Liver (tissue), 8 donors: ENCODE measurements at regions not wholly inside any gene's neighbourhood (a gene's known extent, or its start where the extent isn't known, plus 50 kb on each side); places are given as distances from the start of the nearest gene placed in this dataset.
A peak's percentile ranks its signal among the peaks of the same experiment; 100 is the strongest.

ENCODE experiments used
- DNase-seq: peaks from one replicate; pipeline ENCODE4 v3.0.0-alpha.2; 2017; ENCODE audit warnings: low spot score
- H3K27ac ChIP-seq, 2 donors: one replicate each; pipeline ENCODE4 v1.7.0; 2013; ENCODE audit warnings: inconsistent platforms in 2 of 2, low read length in 2 of 2, control low read depth in 1 of 2, low read depth in 1 of 2, mild to moderate bottlenecking in 1 of 2
- H3K27me3 ChIP-seq, 4 donors: one replicate each; pipeline versions ENCODE4 v1.6.1 to v1.7.0; 2013; ENCODE audit warnings: low read length in 3 of 4, inconsistent platforms in 1 of 4, mild to moderate bottlenecking in 1 of 4, moderate library complexity in 1 of 4; ENCODE audit not compliant: control insufficient read depth in 4 of 4, insufficient read depth in 4 of 4
- H3K36me3 ChIP-seq, 4 donors: one replicate each; pipeline versions ENCODE4 v1.6.1 to v1.7.0; 2013; ENCODE audit warnings: low read length in 3 of 4, mild to moderate bottlenecking in 3 of 4, low read depth in 1 of 4, moderate library complexity in 1 of 4; ENCODE audit not compliant: control insufficient read depth in 4 of 4, insufficient read depth in 3 of 4
- H3K4me1 ChIP-seq, 4 donors: one replicate each; pipeline versions ENCODE4 v1.6.1 to v1.7.0; 2013; ENCODE audit warnings: low read length in 3 of 4, mild to moderate bottlenecking in 3 of 4, moderate library complexity in 1 of 4; ENCODE audit not compliant: control insufficient read depth in 4 of 4, insufficient read depth in 4 of 4
- H3K4me3 ChIP-seq, 3 donors: one replicate each; pipeline versions ENCODE4 v1.6.1 to v1.7.0; 2013; ENCODE audit warnings: low read length in 3 of 3, control low read depth in 1 of 3, low read depth in 1 of 3, mild to moderate bottlenecking in 1 of 3
- H3K9ac ChIP-seq, 2 donors: one replicate each; pipeline ENCODE4 v1.7.0; 2013; ENCODE audit warnings: low read length in 2 of 2, mild to moderate bottlenecking in 2 of 2, moderate library complexity in 2 of 2, control low read depth in 1 of 2, low read depth in 1 of 2
- H3K9me3 ChIP-seq, 4 donors: one replicate each; pipeline versions ENCODE4 v1.6.1 to v1.7.0; 2013; ENCODE audit warnings: low read length in 3 of 4; ENCODE audit not compliant: control insufficient read depth in 4 of 4
- CTCF ChIP-seq: fragments of 150-350 bp; IDR thresholded peaks from 2 replicates; pipeline ENCODE4 v1.5.1; 2017; ENCODE audit warnings: improper control_type of control experiment, low read depth, low read length; ENCODE audit not compliant: missing input control
- HNF4A ChIP-seq, 2 donors: conservative IDR thresholded peaks; 2 replicates each; pipeline ENCODE4 v1.6.1; 2016; ENCODE audit warnings: antibody characterized with exemption in 2 of 2, mild to moderate bottlenecking in 2 of 2
- HNF4G ChIP-seq: IDR thresholded peaks from 2 replicates; pipeline ENCODE4 v1.6.1; 2016; ENCODE audit warnings: antibody characterized with exemption
- MAX ChIP-seq: IDR thresholded peaks from 2 replicates; pipeline ENCODE4 v1.6.1; 2016; ENCODE audit warnings: antibody characterized with exemption
- NR2F2 ChIP-seq: IDR thresholded peaks from 2 replicates; pipeline ENCODE4 v1.6.1; 2016; ENCODE audit warnings: antibody characterized with exemption
- REST ChIP-seq: IDR thresholded peaks from 2 replicates; pipeline ENCODE4 v1.6.1; 2016; ENCODE audit warnings: antibody characterized with exemption, mild to moderate bottlenecking
- RXRA ChIP-seq, 2 donors: IDR thresholded peaks; 2 replicates each; pipeline ENCODE4 v1.6.1; 2017 to 2018; ENCODE audit warnings: antibody characterized with exemption in 2 of 2, mild to moderate bottlenecking in 1 of 2
- SP1 ChIP-seq: IDR thresholded peaks from 2 replicates; pipeline ENCODE4 v1.6.1; 2018; ENCODE audit warnings: antibody characterized with exemption, mild to moderate bottlenecking
- ZBTB33 ChIP-seq: IDR thresholded peaks from 2 replicates; pipeline ENCODE4 v1.6.1; 2016; ENCODE audit warnings: antibody characterized with exemption
- WGBS: extraction: QIAGEN DNeasy Blood & Tissue Kit; methylation state at CpG from one replicate; pipeline ENCODE4 v1.1.7; 2013; 5-methylcytosine and 5-hydroxymethylcytosine counted together
- donor health status: healthy.
- donor health status: healthy.
- donor health status: healthy.
- donor health status: healthy.
- donor health status: healthy.

GRCh38 chr6:139844907-139845306 lies 470.5 kb upstream of the CITED2 start:
- no peak overlapping the region for H3K4me3 ChIP-seq
- WGBS = 93% methylated on average over 3 of the region's 3 CpGs
- H3K9me3 ChIP-seq = no peaks in the 10 kb centered on the region
- H3K9ac ChIP-seq = no peak overlapping the region
- H3K27me3 ChIP-seq = no peaks in the 10 kb centered on the region
- no peaks in the 10 kb centered on the region for H3K36me3 ChIP-seq
- H3K4me1 ChIP-seq = peaks cover 0 to 10% (median 5%) of the 10 kb centered on the region in 4 donors
- TF ChIP-seq RXRA (IDR thresholded peaks at IDR 0.05) (no peak), CTCF (no peak)
- no peak overlapping the region for H3K27ac ChIP-seq
- DNase-seq = no peak

- 45% methylated on average over 2 of the region's 2 CpGs for WGBS
- no peak overlapping the region for H3K27ac ChIP-seq
- no peak for DNase-seq
These were observed 467.4 kb upstream of the CITED2 start for GRCh38 chr6:139841794-139842215.

GRCh38 chr6:139839506-139840156 lies 465.2 kb upstream of the CITED2 start:
- Histone ChIP-seq H3K27me3 (no peaks in the 10 kb centered on the region), H3K36me3 (no peaks in the 10 kb centered on the region), H3K4me1 (peaks cover under 1 to 11% (median 3%) of the 10 kb centered on the region in 4 donors), H3K27ac (peak overlapping the region; percentile 80 to 81), H3K9ac (peak overlapping the region in 1 of 2 donors; percentile 49), H3K4me3 (peak overlapping the region; percentile 35 to 68 (median 46)), H3K9me3 (no peaks in the 10 kb centered on the region)
- 37% methylated on average over 7 of the region's 7 CpGs for WGBS
- peak; percentile 22 for TF ChIP-seq MAX
- TF ChIP-seq REST = peak; percentile 27
- TF ChIP-seq ZBTB33 = no peak
- no peak for TF ChIP-seq NR2F2
- TF ChIP-seq RXRA (IDR thresholded peaks at IDR 0.05) = peak; percentile 9 to 31
- TF ChIP-seq SP1 = peak; percentile 16
- TF ChIP-seq HNF4G = no peak
- peak in 1 of 2 donors; percentile 6 for TF ChIP-seq HNF4A (conservative IDR thresholded peaks at IDR 0.05)
- no peak for DNase-seq

More at GRCh38 chr6:139841794-139842215, 467.4 kb upstream of the CITED2 start:
- no peaks in the 10 kb centered on the region for H3K27me3 ChIP-seq
- no peaks in the 10 kb centered on the region for H3K9me3 ChIP-seq
- H3K9ac ChIP-seq = no peak overlapping the region
- no peak overlapping the region for H3K4me3 ChIP-seq
- peak in 1 of 2 donors; percentile 52 for TF ChIP-seq HNF4A (conservative IDR thresholded peaks at IDR 0.05)
- TF ChIP-seq SP1 = peak; percentile 28
- peak; percentile 14 for TF ChIP-seq MAX
- no peak for TF ChIP-seq RXRA (IDR thresholded peaks at IDR 0.05)
- no peaks in the 10 kb centered on the region for H3K36me3 ChIP-seq
- H3K4me1 ChIP-seq = peaks cover 0 to 11% (median 2%) of the 10 kb centered on the region in 4 donors
